H9 (cell line): ENCODE measurements at regions not wholly inside any gene's neighbourhood (a gene's known extent, or its start where the extent isn't known, plus 50 kb on each side); places are given as distances from the start of the nearest gene placed in this dataset.

Experiments used
- DNase-seq: peaks from one replicate; pipeline ENCODE4 v3.0.0-alpha.2; 2017
- H2AFZ ChIP-seq: one replicate; pipeline ENCODE4 v1.6.1; 2013; ENCODE audit warnings: mild to moderate bottlenecking, low read length, control low read depth, moderate library complexity
- H2AK5ac ChIP-seq: 2 replicates; pipeline ENCODE4 v1.6.1; 2013; ENCODE audit warnings: low read length, control low read depth, mixed read lengths; ENCODE audit not compliant: insufficient read length
- H2BK120ac ChIP-seq: one replicate; pipeline ENCODE4 v1.6.1; 2013; ENCODE audit warnings: low read depth, mild to moderate bottlenecking, low read length, control low read depth, inconsistent platforms; ENCODE audit not compliant: poor library complexity, severe bottlenecking
- H2BK12ac ChIP-seq: 2 replicates; pipeline ENCODE4 v1.6.1; 2013; ENCODE audit warnings: low read length, control low read depth, mixed read lengths, low read depth; ENCODE audit not compliant: insufficient read length
- H2BK15ac ChIP-seq: 2 replicates; pipeline ENCODE4 v1.6.1; 2013; ENCODE audit warnings: low read depth, low read length, control low read depth
- H2BK20ac ChIP-seq: one replicate; pipeline ENCODE4 v1.6.1; 2013; ENCODE audit warnings: low read depth, mild to moderate bottlenecking, low read length, control low read depth, inconsistent platforms; ENCODE audit not compliant: poor library complexity, severe bottlenecking
- H2BK5ac ChIP-seq: 2 replicates; pipeline ENCODE4 v1.6.1; 2013; ENCODE audit warnings: low read length, control low read depth, mixed read lengths; ENCODE audit not compliant: insufficient read length
- H3K14ac ChIP-seq: 2 replicates; pipeline ENCODE4 v1.6.1; 2013; ENCODE audit warnings: low read length, control low read depth; ENCODE audit not compliant: insufficient read depth
- H3K18ac ChIP-seq: 2 replicates; pipeline ENCODE4 v1.6.1; 2013; ENCODE audit warnings: low read depth, mild to moderate bottlenecking, mixed read lengths, low read length, control low read depth; ENCODE audit not compliant: insufficient read length
- H3K23ac ChIP-seq: 2 replicates; pipeline ENCODE4 v1.6.1; 2013; ENCODE audit warnings: low read length, control low read depth, mixed read lengths, low read depth; ENCODE audit not compliant: insufficient read length
- H3K23me2 ChIP-seq: 2 replicates; pipeline ENCODE4 v1.6.1; 2013; ENCODE audit warnings: low read depth, mild to moderate bottlenecking, mixed read lengths, low read length, control low read depth; ENCODE audit not compliant: insufficient read length, poor library complexity, severe bottlenecking
- H3K27ac ChIP-seq: 2 replicates; pipeline ENCODE4 v1.5.1; 2013; ENCODE audit warnings: low read length, control low read depth, mixed read lengths, low read depth; ENCODE audit not compliant: insufficient read length
- H3K27me3 ChIP-seq: 2 replicates; pipeline ENCODE4 v1.6.1; 2013; ENCODE audit warnings: low read length, control low read depth, inconsistent platforms; ENCODE audit not compliant: insufficient read depth
- H3K4ac ChIP-seq: 2 replicates; pipeline ENCODE4 v1.6.1; 2013; ENCODE audit warnings: low read depth, mild to moderate bottlenecking, control low read depth, inconsistent platforms, low read length, moderate library complexity
- H3K4me1 ChIP-seq: 2 replicates; pipeline ENCODE4 v1.6.1; 2013; ENCODE audit warnings: low read length, control low read depth, inconsistent platforms; ENCODE audit not compliant: insufficient read depth
- H3K4me2 ChIP-seq: 2 replicates; pipeline ENCODE4 v1.6.1; 2013; ENCODE audit warnings: low read length, control low read depth, mixed read lengths; ENCODE audit not compliant: insufficient read length, insufficient read depth
- H3K56ac ChIP-seq: 2 replicates; pipeline ENCODE4 v1.6.1; 2013; ENCODE audit warnings: low read depth, mild to moderate bottlenecking, mixed read lengths, low read length, control low read depth; ENCODE audit not compliant: insufficient read length
- H3K79me1 ChIP-seq: 2 replicates; pipeline ENCODE4 v1.6.1; 2013; ENCODE audit warnings: low read depth, mild to moderate bottlenecking, moderate library complexity, low read length, control low read depth, inconsistent platforms; ENCODE audit not compliant: insufficient read depth, poor library complexity, severe bottlenecking
- H3K79me2 ChIP-seq: 2 replicates; pipeline ENCODE4 v1.6.1; 2013; ENCODE audit warnings: low read length, control low read depth, inconsistent platforms; ENCODE audit not compliant: insufficient read depth
- H3K9ac ChIP-seq: 2 replicates; pipeline ENCODE4 v1.6.1; 2013; ENCODE audit warnings: low read length, control low read depth, mixed read lengths; ENCODE audit not compliant: insufficient read length; ENCODE audit errors: extremely low read depth
- H3K9me3 ChIP-seq: one replicate; pipeline ENCODE4 v1.6.1; 2013; ENCODE audit warnings: low read depth, low read length, inconsistent platforms; ENCODE audit not compliant: control insufficient read depth
- H3T11ph ChIP-seq: one replicate; pipeline ENCODE4 v1.6.1; 2013; ENCODE audit warnings: mild to moderate bottlenecking, low read length, control low read depth, inconsistent platforms
- H4K20me1 ChIP-seq: one replicate; pipeline ENCODE4 v1.6.1; 2013; ENCODE audit not compliant: control insufficient read depth, insufficient read length, insufficient read depth
- H4K5ac ChIP-seq: 2 replicates; pipeline ENCODE4 v1.6.1; 2013; ENCODE audit warnings: low read depth, mild to moderate bottlenecking, mixed read lengths, low read length, control low read depth; ENCODE audit not compliant: insufficient read length
- H4K8ac ChIP-seq: replicated peaks from 2 replicates; pipeline ENCODE4 v1.6.1; 2013; ENCODE audit warnings: low read length, control low read depth, mixed read lengths, low read depth; ENCODE audit not compliant: insufficient read length
- H4K91ac ChIP-seq: 2 replicates; pipeline ENCODE4 v1.6.1; 2013; ENCODE audit warnings: low read depth, mild to moderate bottlenecking, moderate library complexity, mixed read lengths, low read length, control low read depth; ENCODE audit not compliant: insufficient read length
- H3K27ac Mint-ChIP-seq, 3 experiments: 2 replicates in 2 of 3; 3 replicates in 1 of 3; pipeline ENCODE4 v1.8.0; 2020 to 2021; ENCODE audit warnings: mixed read lengths in 3 of 3, mild to moderate bottlenecking in 1 of 3, moderate library complexity in 1 of 3
- H3K27me3 Mint-ChIP-seq: 2 replicates; pipeline ENCODE4 v1.8.0; 2021; ENCODE audit warnings: low read depth, mild to moderate bottlenecking, moderate library complexity, mixed read lengths
- H3K36me3 Mint-ChIP-seq, 3 experiments: 2 replicates in 2 of 3; 3 replicates in 1 of 3; pipeline ENCODE4 v1.8.0; 2020 to 2021; ENCODE audit warnings: low read depth in 3 of 3, mixed read lengths in 3 of 3; ENCODE audit not compliant: insufficient read depth in 1 of 3
- H3K4me1 Mint-ChIP-seq, 2 experiments: 2 replicates each; pipeline ENCODE4 v1.8.0; 2020; ENCODE audit warnings: mixed read lengths in 2 of 2
- H3K4me3 Mint-ChIP-seq, 2 experiments: 2 replicates in 1 of 2; 3 replicates in 1 of 2; pipeline ENCODE4 v1.8.0; 2020 to 2021; ENCODE audit warnings: mild to moderate bottlenecking in 2 of 2, mixed read lengths in 2 of 2, moderate library complexity in 1 of 2
- H3K9me3 Mint-ChIP-seq, 2 experiments: 2 replicates in 1 of 2; 3 replicates in 1 of 2; pipeline ENCODE4 v1.8.0; 2020; ENCODE audit warnings: mild to moderate bottlenecking in 2 of 2, mixed read lengths in 2 of 2, moderate library complexity in 1 of 2
- WGBS: extraction: QIAGEN DNeasy Blood & Tissue Kit; methylation state at CpG from one replicate; pipeline ENCODE4 v1.1.7; 2013; ENCODE audit warnings: missing lambda C conversion rate, low lambda C conversion rate, mixed read lengths; ENCODE audit not compliant: insufficient read length; ENCODE audit errors: extremely low coverage; 5-methylcytosine and 5-hydroxymethylcytosine counted together
- TF ChIP-seq, protein P1 (sequence below): fragments of 200-600 bp; sonication (generic); conservative IDR thresholded peaks from 3 replicates; pipeline ENCODE4 v1.8.0; 2021; ENCODE audit warnings: antibody characterized with exemption, mild to moderate bottlenecking

DNA sequence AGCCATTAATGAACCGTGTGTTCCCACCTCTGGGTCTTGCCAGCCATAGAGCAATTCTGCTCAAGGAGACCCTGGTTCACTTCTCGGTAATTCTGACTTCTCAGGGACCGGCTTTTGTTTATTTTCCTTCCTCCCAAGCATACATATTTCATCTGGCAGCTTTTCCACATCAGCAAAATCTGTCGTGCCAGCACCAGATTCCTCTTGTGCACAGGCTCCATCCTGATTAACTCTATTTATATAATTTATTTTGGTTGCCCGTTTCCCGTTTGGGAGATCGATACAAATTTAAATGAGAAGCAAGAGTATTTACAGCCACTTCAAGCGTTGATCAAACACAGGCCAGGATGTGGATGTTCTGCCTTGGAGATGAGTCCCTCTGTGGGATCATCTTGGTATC is 161.9 kb upstream of the XYLT1 start:
- H3K27me3 Mint-ChIP-seq = no peaks in the 10 kb centered on the region; the same call in 1 of the 2 replicates
- no peaks in the 10 kb centered on the region for H3K79me1 ChIP-seq
- H3K56ac ChIP-seq = no peak overlapping the region
- H4K5ac ChIP-seq = no peak overlapping the region
- H3K23ac ChIP-seq = no peak overlapping the region
- H2AK5ac ChIP-seq = no peak overlapping the region
- no peak overlapping the region for H2BK12ac ChIP-seq
- peaks cover 4 to 14% of the 10 kb centered on the region in 2 experiments; a peak in 4 of 5 replicates for H3K9me3 Mint-ChIP-seq
- no peak overlapping the region for H3K9ac ChIP-seq
- H3K79me2 ChIP-seq = no peaks in the 10 kb centered on the region
- no peak overlapping the region for H4K91ac ChIP-seq
- no peak overlapping the region for H3K4me2 ChIP-seq
- H3T11ph ChIP-seq = no peak overlapping the region
- DNase-seq = no peak
- H2BK15ac ChIP-seq = no peak overlapping the region
- H3K4me1 ChIP-seq = no peaks in the 10 kb centered on the region; the same call in 1 of the 2 replicates
- TF ChIP-seq, protein P1, sequence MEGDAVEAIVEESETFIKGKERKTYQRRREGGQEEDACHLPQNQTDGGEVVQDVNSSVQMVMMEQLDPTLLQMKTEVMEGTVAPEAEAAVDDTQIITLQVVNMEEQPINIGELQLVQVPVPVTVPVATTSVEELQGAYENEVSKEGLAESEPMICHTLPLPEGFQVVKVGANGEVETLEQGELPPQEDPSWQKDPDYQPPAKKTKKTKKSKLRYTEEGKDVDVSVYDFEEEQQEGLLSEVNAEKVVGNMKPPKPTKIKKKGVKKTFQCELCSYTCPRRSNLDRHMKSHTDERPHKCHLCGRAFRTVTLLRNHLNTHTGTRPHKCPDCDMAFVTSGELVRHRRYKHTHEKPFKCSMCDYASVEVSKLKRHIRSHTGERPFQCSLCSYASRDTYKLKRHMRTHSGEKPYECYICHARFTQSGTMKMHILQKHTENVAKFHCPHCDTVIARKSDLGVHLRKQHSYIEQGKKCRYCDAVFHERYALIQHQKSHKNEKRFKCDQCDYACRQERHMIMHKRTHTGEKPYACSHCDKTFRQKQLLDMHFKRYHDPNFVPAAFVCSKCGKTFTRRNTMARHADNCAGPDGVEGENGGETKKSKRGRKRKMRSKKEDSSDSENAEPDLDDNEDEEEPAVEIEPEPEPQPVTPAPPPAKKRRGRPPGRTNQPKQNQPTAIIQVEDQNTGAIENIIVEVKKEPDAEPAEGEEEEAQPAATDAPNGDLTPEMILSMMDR = no peak
- H3K23me2 ChIP-seq = no peaks in the 10 kb centered on the region
- H2AFZ ChIP-seq = no peak overlapping the region
- H3K4ac ChIP-seq = no peak overlapping the region
- peaks cover 0 to 9% (median 2%) of the 10 kb centered on the region in 3 experiments; a peak in 3 of 7 replicates for H3K36me3 Mint-ChIP-seq
- H2BK5ac ChIP-seq = no peak overlapping the region
- no peak overlapping the region for H3K27ac ChIP-seq
- WGBS = no CpG with 5 or more reads among the region's 8 CpGs
- no peaks in the 10 kb centered on the region for H3K9me3 ChIP-seq
- H3K4me3 Mint-ChIP-seq = no peak overlapping the region; a peak in 1 of 5 replicates
- H2BK20ac ChIP-seq = no peak overlapping the region
- no peak overlapping the region for H3K14ac ChIP-seq
- no peak overlapping the region for H2BK120ac ChIP-seq
- no peak overlapping the region for H3K18ac ChIP-seq
- no peaks in the 10 kb centered on the region for H3K27me3 ChIP-seq
- H4K20me1 ChIP-seq = no peaks in the 10 kb centered on the region
- no peak overlapping the region for H4K8ac ChIP-seq
- H3K27ac Mint-ChIP-seq = no peak overlapping the region
- H3K4me1 Mint-ChIP-seq = peaks cover 6 to 14% of the 10 kb centered on the region in 2 experiments
